GM21515 (cell line): ENCODE measurements at regions not wholly inside any gene's neighbourhood (a gene's known extent, or its start where the extent isn't known, plus 50 kb on each side); places are given as distances from the start of the nearest gene placed in this dataset.
"Not testable (repeated sequence)": the region's sequence is repeated elsewhere in the genome, so short reads cannot be mapped to it uniquely, and the experiment has no call there.

Experiments
- ATAC-seq: cut with Tn5 transposase; IDR thresholded peaks from one replicate; pipeline ENCODE4 v1.9.1; 2021; ENCODE audit not compliant: unreplicated experiment

GRCh38 chr2:180618570-180618969 lies 361.8 kb upstream of the UBE2E3 start:
- no peak for ATAC-seq

- ATAC-seq, result no peak
These were observed 365.6 kb upstream of the UBE2E3 start for GRCh38 chr2:180614776-180615175.

- ATAC-seq, result no peak
These were observed 370.6 kb upstream of the UBE2E3 start for GRCh38 chr2:180609626-180610340.

- no peak for ATAC-seq
These were observed 372.8 kb upstream of the UBE2E3 start for GRCh38 chr2:180607514-180608049.

GRCh38 chr2:180604077-180604476 lies 376.3 kb upstream of the UBE2E3 start:
- peak; percentile 68 for ATAC-seq

- ATAC-seq, result no peak
These were observed 379.4 kb upstream of the UBE2E3 start for GRCh38 chr2:180601016-180601415.

- no peak for ATAC-seq
These were observed 380.6 kb upstream of the UBE2E3 start for GRCh38 chr2:180599804-180600203.

GRCh38 chr2:180597179-180597578 lies 383.2 kb upstream of the UBE2E3 start:
- ATAC-seq, result no peak

- no peak for ATAC-seq
These were observed 384.0 kb upstream of the UBE2E3 start for GRCh38 chr2:180596453-180596852.

- ATAC-seq, result no peak
These were observed 388.5 kb upstream of the UBE2E3 start for GRCh38 chr2:180591947-180592346.

GRCh38 chr2:180591093-180591781 lies 389.2 kb upstream of the UBE2E3 start:
- ATAC-seq, result not testable (repeated sequence)

- no peak for ATAC-seq
These were observed 396.8 kb upstream of the UBE2E3 start for GRCh38 chr2:180583441-180584140.

GRCh38 chr2:180579388-180579787 lies 401.0 kb upstream of the UBE2E3 start:
- no peak for ATAC-seq

GRCh38 chr2:180578441-180578840 lies 402.0 kb upstream of the UBE2E3 start:
- no peak for ATAC-seq

GRCh38 chr2:180577567-180577966 lies 402.8 kb upstream of the UBE2E3 start:
- no peak for ATAC-seq

- ATAC-seq, result no peak
These were observed 406.5 kb upstream of the UBE2E3 start for GRCh38 chr2:180573951-180574350.

GRCh38 chr2:180572346-180572745 lies 408.1 kb upstream of the UBE2E3 start:
- ATAC-seq, result no peak

GRCh38 chr2:180571559-180571958 lies 408.8 kb upstream of the UBE2E3 start:
- no peak for ATAC-seq

GRCh38 chr2:180570864-180571263 lies 409.5 kb upstream of the UBE2E3 start:
- ATAC-seq, result no peak

GRCh38 chr2:180564051-180564450 lies 416.4 kb upstream of the UBE2E3 start:
- no peak for ATAC-seq

- ATAC-seq, result no peak
These were observed 418.0 kb upstream of the UBE2E3 start for GRCh38 chr2:180562378-180562777.

- ATAC-seq, result no peak
These were observed 420.6 kb upstream of the UBE2E3 start for GRCh38 chr2:180559771-180560170.
